HG02763 (cell line): ENCODE measurements at regions not wholly inside any gene's neighbourhood (a gene's known extent, or its start where the extent isn't known, plus 50 kb on each side); places are given as distances from the start of the nearest gene placed in this dataset.
A peak's percentile ranks its signal among the peaks of the same experiment; 100 is the strongest.
"Not testable (repeated sequence)": the region's sequence is repeated elsewhere in the genome, so short reads cannot be mapped to it uniquely, and the experiment has no call there.

Experiments
- ATAC-seq: cut with Tn5 transposase; IDR thresholded peaks from one replicate; pipeline ENCODE4 v1.9.1; 2021; ENCODE audit warnings: mild to moderate bottlenecking, moderate library complexity; ENCODE audit not compliant: unreplicated experiment

DNA sequence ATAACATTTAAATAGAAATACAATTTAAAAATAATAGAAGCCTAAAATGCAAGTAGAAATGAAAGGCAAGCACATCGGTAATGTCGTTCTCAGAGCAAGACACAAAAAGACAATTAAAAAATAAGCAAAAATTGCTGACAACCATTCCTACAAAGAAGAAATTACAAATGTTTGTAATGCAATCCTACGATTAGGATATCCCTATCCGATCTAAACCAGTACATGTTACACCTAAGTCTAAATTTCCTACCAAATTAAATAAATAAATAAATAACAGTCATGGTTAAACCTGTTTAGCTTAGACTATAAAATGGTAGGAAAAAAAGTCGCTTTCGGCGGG, 90.0 kb downstream of the ANXA2R start:
- ATAC-seq = no peak

DNA sequence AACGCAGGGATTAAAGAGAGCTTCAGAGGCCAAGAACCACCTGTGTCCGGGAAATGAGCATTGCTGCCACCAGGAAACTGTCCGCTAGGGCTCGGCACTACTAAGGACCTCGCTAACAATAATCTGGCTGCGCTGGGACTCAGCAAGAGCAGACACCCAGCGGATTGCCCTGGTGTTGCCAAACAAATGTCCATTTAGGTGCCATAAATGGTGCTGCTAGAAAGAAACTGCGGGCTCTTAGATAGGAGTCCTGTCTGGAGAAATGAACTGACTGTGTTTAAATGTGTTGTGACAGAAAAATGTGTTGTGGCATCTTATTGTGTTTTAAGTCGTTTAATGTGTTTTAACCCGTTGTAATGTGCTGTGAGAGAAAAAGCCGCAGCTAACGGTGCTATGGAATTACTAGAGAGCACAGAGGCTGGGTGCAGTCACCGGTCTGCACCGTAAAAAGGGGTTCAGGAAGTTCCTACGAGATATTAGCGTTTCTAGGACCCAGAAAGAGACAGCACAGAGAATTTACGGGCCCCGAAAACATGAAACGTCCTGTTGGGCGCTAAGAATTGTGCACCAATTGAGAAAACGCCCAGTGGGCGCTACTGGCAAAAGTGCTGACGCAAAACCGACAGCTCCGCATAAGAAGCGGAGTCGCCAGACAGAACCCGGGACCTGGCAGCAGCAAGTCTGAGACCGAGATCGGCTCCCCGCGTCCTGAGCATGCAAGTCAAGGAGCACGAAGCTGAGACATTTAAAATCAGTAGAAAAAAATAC, 90.6 kb downstream of the ANXA2R start:
- ATAC-seq = peak; percentile 60

DNA sequence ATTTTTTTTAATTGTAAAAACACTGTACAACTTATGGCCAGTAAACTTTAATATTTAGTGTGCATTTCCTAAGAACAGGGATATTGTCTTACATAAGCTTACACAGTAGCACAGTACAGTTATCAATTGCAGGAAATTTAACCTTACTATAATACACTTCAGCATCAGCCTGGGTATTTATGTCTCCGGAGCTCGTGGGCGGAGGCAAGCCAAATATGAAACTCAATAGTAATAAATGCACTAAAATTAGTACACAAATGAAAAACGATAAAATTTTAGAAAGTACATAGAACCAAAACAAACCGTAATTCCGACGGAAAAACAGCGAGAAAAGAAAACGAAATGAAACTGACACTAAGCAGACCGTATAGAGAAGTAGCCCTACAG, 91.2 kb downstream of the ANXA2R start:
- no peak for ATAC-seq

DNA sequence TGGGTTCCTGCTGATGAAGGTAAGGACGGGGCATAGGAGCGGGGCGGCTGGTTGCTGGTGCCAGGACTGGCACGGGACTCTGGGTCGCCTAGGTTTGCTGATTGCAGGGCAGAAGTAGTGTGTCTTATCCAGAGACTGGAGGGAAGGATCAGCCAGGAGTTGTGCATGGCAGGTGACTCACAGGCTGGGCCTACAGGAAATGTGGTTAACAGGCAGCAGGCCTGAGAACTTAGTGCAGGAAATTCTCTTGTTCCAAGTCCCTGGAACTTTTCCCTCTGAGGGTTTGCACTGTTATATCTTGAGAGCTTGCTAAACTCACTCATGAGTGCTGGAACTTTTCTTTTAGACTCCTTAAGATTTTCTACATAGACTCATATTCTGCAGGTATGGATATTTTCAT, 95.1 kb downstream of the ANXA2R start:
- no peak for ATAC-seq

DNA sequence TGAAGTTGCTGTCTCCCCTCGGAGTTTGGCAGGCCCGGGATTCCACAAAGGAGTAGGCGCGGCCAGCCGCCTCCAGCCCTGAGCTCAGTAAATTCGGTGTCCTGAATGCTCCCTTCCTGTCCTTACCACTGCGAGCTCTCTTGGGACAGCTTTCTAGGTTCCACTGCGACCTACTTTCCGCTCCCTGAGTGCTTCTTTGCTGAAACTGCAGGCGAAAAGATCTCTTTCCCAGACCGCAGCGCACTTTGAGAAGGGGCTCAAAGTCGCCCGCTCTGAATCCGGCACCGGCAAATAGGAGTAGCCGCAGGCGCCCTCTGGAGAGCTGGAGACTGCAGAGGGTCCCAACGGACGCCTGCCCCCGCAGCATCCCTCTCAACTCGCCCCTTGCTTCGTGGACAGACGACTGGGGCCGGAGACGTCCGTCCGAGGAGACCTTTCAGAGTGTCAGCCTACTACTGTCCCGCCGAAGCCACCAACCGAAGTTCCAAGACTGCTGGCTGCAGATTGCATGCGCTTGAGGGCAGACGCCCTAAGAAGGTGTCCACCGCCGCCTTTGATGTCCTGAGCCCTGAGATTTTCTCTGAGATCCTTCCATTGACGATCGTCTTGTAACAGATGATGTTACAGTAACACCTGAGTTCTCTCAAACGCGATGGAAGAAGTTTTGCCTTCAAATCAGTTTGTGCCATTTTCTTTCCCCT, 96.0 kb downstream of the ANXA2R start:
- no peak for ATAC-seq

DNA sequence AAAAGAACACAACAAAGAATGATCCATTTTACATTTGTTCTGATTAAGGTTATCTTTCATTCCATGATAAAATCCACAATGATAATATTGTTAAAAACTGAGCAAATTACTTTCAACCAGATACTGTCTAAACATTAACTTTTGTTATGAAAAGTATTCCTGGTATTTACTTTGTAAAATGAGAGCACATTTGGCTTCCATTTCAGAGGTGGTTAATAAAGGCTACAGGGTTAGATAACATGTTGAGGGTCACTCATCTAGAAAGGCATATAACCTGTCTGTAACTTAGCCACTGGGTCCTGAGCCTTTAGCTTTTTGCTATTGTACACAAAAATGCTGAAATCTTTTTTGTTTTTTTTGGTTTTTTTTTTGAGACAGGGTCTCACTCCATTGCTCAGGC, 99.3 kb downstream of the ANXA2R start:
- no peak for ATAC-seq

DNA sequence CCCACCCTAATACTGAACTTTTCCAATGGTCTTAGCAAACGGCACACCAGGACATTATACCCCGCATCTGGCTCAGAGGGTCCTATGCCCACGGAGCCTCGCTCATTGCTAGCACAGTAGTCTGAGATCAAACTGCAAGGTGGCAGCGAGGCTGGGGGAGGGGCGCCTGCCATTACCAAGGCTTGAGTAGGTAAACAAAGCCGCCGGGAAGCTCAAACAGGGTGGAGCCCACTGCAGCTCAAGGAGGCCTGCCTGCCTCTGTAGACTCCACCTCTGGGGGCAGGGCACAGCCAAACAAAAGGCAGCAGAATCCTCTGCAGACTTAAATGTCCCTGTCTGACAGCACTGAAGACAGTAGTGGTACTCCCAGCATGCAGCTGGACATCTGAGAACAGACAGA, 108.1 kb downstream of the ANXA2R start:
- not testable (repeated sequence) for ATAC-seq

DNA sequence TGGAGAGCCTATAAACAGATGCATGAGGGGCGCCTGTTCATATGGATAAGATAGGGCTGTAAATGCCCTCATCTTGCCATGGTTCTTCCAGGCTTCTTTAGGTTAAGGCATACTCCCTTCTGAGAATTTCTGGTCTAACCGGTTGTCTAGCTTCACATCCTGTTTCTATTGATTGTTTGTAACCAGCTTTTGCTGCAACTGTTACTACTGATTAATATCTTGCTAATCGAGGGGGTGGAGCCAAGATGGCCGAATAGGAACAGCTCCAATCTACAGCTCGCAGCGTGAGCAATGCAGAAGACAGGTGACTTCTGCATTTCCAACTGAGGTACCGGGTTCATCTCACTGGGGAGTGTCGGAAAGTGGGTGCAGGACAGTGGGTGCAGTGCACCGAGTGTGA, 108.7 kb downstream of the ANXA2R start:
- ATAC-seq = not testable (repeated sequence)

DNA sequence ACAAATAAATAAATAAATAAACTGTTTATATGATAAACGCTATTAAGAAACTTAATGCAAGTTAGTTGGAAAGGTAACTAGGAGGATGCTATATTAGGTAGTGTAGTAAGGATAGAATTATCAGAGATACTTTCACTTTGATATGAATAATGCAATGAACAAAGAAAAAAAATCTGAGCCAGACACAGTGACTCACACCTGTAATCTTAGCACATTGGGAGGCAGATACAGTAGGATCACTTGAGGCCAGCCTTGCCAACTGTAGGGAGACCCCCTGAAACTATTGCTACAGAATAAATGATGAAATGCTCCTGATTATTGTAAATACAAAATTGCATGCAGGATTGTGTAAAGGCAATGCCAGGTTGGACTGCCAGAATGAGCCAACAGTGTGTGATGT, 109.2 kb downstream of the ANXA2R start:
- ATAC-seq = no peak

DNA sequence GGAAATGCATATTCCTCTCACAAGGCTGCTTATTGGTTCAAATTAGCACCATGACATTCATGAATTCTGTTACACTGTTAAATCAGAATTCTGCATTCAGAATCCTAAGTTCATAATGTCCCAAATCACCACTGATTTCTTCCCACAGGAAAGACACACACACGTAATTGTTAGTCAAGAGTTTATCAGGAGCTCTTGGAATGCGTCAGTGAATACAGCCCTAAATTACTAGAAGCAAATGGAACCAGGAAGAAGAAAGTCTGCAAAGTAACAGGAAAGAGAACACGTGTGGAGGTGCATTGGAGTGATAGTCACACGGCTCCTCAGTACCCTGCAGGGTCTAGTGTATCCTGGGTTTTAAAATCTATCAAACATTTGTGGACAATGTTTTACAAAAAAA, 110.2 kb downstream of the ANXA2R start:
- no peak for ATAC-seq

DNA sequence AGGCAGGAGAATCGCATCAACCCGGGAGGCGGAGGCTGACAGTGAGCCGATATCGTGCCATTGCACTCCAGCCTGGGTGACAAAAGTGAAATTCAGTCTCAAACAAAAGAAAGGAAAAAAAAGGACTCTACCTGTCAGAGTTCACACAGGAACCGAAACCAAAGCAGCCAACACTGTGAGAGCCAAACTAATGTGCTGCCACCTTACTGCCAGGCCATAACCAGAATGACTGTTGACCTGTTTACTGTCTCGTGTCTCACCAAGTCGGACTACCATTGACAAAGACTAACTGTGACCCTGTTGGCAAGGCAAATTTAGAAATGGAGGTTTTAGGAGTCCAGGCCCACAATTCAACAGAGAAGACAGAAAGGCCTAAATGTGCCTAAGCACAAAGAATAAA, 112.4 kb downstream of the ANXA2R start:
- ATAC-seq = peak; percentile 78

DNA sequence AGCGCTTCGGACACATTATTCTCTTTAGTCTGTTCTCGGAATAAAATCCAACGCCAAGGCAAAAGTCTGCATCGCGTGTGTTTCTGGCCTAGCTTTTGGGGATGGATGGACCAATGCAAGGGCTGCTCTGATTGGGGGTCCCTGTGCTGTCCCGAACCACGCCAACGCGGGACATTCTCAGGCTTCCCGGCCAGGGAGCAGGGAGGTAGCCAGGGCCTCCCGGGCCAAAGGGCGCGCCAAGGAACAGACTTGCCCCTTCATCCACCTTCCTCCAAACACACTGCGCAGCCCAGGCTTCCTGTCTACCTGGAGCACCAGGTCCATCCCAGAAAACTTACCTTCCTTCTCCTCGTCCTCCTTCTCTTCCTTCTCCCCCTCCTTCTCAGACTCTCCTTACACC, 113.0 kb upstream of the SELENOP start:
- ATAC-seq = no peak

DNA sequence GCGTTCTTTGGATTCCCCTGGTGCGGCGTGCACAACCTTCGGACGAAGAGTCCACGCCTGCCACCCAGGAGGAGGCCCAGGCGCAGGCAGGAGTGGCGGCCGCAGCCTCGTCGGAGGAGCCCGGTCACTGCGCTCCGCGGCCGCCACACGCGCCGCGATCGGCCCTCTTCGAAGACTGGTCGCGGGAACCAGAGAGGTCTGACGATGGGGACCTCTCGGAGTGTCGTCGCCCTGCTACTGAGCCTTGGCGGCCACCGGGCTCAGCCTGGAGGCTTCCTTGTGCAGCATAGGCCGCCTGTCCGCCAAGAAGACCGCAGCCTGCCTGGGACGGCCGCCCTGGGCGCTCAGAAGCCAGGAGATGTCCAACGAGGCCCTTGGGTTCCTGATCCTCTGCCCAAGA, 112.5 kb upstream of the SELENOP start:
- ATAC-seq = no peak

DNA sequence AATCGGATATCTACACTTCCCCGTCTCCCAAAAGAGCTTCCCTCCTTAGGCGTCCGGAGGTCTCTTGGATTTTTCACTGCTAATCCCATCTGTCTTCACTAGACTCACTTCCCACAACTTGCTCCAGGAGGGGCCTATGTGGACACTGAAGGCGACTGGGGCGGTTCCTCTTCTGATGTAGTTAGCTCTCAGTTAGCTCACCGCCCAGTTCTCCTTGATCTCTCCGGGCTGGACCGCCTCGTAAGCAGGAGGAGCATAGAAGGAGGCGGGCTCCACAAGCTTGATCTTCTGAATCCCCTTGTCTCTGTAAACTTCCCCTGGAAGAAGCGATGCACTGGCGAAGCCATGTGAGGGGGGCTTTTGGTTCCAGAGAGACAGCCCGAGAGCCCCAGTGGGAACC, 112.0 kb upstream of the SELENOP start:
- no peak for ATAC-seq

DNA sequence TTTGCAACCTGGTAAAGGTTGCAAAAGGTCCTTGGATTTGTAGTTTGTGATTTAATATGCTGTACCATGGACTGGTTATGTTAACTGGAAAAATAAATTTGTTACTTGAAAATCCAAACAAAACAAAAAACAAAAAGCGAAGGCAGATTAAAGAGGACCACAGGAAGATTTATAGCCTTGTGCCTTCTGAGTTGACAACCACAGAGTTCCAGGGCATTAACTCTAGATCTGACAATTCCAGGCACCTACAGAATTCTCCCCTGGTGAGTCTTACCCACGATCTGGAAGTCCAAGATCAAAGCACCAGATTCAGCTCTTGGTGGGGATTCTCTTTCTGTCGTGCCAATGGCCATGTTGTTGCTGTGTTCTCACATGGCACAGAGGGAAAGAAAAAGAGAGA, 107.9 kb upstream of the SELENOP start:
- no peak for ATAC-seq

DNA sequence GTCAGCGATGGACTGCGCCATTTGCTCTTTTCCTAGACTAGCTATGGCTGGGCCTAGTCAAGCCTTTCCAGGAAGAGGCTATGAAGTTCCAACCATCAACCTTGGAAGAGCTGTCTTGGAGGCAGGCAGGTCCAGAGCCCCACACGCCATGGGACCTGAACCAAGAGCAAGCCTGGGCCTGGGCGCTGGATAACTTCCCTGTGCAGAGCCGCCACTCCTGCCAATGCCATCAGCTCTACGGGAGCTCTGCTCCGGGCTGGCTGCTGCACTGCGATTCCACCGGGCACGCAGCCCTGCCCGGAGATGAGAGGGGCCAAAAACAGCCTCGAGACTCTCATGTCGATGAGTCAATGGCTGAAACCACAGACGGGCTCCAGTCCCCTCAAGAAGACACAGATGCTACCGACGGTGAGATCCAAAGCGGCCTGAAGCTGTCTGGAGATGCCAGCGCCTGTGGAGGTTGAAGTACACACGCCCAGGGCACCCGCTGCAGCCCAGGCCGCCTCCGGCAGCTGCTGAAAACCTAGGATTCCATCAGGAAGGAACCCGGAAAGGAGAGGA, 103.7 kb upstream of the SELENOP start:
- ATAC-seq = no peak

DNA sequence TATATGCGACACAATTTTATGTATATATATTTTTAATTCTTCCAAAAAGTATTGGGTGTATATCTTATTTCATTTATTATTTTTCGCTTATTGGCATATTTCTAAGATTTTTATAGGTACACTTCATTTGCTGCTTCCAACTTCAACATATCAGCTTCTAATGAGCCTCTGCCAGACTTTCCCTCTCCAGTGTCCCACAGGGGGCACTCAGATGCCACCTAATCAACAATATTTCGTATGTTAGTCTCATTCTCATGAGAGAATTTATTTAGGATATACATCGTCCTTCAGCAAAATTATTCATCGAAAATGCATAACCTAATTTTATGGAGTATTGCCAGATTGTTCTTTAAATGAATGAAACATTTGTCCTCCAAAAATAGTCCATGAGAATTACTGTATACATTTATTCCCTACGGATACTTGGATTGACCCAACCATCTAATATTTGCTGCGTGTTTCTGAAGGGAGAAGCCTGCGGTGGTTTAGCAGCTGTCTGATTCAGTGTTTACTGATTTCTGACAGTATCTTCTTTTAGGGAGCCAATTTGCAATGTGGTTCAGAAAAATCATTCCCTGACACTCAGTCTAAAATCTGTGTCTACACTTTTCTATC, 100.6 kb upstream of the SELENOP start:
- ATAC-seq = no peak

DNA sequence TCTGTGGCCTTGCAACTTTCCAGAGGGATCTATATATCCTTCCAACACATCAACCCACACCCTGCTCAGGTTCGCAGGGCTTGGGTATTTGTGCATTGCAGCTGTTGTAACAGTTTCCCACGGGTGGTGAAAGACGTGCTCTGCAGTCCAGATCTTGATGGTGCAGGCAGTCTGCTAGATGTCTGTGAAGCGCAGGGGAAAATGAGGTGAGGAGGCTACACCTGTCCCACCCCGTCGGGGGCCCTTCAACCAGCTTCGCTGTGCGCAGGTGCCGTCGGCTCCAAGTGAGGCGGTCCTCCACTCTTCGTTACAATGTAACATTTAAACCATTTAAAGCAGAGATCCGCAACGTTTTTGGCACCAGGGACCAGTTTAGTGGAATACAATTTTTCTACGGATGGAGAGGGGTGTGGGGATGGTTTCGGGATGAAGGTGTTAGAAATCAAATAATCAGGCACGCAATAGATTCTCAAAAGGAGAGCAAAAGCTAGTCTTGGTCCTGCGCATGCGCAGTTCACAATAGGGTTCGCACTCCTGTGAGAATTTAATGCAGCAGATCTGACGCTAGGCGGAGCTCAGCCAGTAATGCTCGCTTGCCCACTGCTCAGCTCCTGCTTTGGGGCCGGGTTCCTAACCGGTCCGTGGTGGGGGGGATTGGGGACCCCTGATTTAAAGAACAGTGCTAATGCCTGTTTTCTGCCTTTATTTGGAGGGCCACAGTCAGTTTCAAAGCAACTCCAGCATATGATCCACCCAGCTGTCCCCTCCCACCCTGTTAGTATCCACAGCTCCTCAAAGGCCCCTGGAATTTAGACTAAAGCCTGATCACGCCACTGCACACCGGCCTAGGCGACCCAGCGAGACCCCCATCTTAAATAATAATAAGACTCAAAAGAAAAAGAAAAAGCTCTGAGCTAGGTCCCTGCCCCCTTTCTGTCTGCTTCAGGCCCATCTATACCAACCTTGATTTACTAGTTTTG, 97.1 kb upstream of the SELENOP start:
- peak; percentile 90 for ATAC-seq

DNA sequence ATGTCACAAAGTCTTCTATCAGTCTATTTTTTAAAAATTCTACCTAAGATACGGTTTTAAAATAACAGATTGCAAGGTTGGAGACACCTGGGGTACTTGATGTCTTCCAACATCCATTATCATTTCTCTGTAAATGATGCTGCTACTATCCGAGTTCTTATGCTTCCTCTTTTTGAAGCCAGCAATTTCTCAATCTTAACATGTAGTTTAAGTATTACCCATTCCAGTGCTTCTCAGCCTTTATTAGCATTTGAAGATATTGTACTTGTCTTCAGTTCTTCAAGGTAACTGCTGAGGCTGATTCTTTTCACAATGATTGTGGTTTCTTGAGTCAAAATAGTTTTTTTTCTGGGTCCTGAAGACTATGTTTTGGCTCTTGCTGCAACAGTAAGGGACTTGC, 96.4 kb upstream of the SELENOP start:
- ATAC-seq = no peak

DNA sequence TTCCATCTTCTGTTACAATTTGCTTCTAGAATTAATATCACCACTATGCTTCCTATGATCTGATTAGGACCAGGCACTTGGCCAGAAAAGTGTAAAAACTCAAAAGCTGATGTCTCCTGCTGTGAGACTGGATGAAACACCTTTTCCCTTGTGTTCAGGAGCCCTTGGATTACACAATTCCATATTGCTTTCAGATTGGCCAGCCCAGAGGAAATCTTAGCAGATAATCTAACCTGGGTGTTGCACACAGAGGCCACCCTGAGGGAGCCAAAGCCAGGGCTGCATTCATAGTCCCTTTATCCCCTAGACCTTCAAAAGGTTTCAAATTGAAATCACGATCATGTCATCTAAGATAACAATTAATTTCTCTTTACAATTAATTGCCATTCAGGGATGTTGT, 94.1 kb upstream of the SELENOP start:
- no peak for ATAC-seq

DNA sequence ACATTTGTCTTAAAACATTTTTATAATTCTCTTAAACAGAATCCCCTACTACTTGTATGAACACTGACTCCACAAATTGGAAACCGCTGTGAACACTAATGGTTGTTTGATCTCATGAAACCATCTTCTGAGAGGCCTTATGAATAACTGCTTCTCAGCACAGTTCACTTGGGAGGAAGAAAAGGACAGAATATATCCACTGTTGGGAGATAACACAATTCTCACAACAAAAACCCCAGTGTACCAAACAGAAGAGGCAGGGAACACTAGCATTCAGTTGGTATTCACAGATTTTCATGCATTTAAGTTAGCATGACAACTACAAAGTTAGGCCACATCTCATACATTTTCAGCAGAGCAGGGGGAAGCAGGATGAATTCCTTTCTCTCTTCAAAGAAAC, 89.0 kb upstream of the SELENOP start:
- no peak for ATAC-seq
